ENCODE measurements at regions not wholly inside any gene's neighbourhood (a gene's known extent, or its start where the extent isn't known, plus 50 kb on each side); places are given as distances from the start of the nearest gene placed in this dataset.

DNA sequence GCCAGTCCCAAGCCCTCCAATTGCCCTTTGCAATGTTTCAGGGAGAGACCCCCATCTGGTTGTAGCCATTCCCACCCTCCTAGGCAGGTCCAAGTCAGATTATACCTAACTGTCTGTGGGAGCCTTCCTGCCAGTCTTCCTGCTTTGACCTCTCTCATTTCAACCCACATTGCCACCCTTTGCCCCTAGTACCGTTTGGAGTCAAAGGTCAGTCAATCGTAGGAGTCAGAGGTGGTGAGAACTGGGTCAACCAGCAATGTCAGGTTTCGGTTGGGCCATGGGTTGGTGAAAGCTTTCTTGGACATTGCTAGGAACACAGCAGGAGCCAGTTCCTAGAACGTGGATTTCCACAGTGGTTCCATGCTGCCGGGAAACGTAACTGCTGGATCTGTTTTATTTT, 269.4 kb upstream of the GHITM start:
- H3K79me2 ChIP-seq (ENCODE audit: insufficient read depth, low read length): no peaks in the 10 kb centered on the region
- no peak overlapping the region for H2AFZ ChIP-seq (ENCODE audit: low read length)
- no peak overlapping the region for H3K4me3 ChIP-seq (ENCODE audit: low read depth, low read length, poor library complexity, severe bottlenecking)
- no peaks in the 10 kb centered on the region for H4K20me1 ChIP-seq (ENCODE audit: insufficient read depth, low read length)
- H3K27me3 ChIP-seq (ENCODE audit: insufficient read depth, low read length): no peaks in the 10 kb centered on the region
- no peak overlapping the region for H3K9ac ChIP-seq (ENCODE audit: low read length)
- TF ChIP-seq EZH2 (IDR thresholded peaks at IDR 0.05; ENCODE audit: borderline replicate concordance, low read length): no peak
- TF ChIP-seq, protein P1, sequence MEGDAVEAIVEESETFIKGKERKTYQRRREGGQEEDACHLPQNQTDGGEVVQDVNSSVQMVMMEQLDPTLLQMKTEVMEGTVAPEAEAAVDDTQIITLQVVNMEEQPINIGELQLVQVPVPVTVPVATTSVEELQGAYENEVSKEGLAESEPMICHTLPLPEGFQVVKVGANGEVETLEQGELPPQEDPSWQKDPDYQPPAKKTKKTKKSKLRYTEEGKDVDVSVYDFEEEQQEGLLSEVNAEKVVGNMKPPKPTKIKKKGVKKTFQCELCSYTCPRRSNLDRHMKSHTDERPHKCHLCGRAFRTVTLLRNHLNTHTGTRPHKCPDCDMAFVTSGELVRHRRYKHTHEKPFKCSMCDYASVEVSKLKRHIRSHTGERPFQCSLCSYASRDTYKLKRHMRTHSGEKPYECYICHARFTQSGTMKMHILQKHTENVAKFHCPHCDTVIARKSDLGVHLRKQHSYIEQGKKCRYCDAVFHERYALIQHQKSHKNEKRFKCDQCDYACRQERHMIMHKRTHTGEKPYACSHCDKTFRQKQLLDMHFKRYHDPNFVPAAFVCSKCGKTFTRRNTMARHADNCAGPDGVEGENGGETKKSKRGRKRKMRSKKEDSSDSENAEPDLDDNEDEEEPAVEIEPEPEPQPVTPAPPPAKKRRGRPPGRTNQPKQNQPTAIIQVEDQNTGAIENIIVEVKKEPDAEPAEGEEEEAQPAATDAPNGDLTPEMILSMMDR (IDR thresholded peaks at IDR 0.05; ENCODE audit: low read length): no peak
- H3K4me2 ChIP-seq (ENCODE audit: low read length): no peak overlapping the region
- H3K9me3 ChIP-seq (ENCODE audit: low read length): no peaks in the 10 kb centered on the region
- no peaks in the 10 kb centered on the region for H3F3A ChIP-seq (ENCODE audit: insufficient read depth, low read length)
- no peaks in the 10 kb centered on the region for H3K36me3 ChIP-seq (ENCODE audit: insufficient read depth, low read length)
- H3K27ac ChIP-seq (ENCODE audit: low read depth, low read length, poor library complexity, severe bottlenecking): no peak overlapping the region
- H3K9me2 ChIP-seq (ENCODE audit: low read depth, low read length): no peaks in the 10 kb centered on the region
- H3K4me1 ChIP-seq (ENCODE audit: insufficient read depth, low read length, severe bottlenecking): no peaks in the 10 kb centered on the region

DNA sequence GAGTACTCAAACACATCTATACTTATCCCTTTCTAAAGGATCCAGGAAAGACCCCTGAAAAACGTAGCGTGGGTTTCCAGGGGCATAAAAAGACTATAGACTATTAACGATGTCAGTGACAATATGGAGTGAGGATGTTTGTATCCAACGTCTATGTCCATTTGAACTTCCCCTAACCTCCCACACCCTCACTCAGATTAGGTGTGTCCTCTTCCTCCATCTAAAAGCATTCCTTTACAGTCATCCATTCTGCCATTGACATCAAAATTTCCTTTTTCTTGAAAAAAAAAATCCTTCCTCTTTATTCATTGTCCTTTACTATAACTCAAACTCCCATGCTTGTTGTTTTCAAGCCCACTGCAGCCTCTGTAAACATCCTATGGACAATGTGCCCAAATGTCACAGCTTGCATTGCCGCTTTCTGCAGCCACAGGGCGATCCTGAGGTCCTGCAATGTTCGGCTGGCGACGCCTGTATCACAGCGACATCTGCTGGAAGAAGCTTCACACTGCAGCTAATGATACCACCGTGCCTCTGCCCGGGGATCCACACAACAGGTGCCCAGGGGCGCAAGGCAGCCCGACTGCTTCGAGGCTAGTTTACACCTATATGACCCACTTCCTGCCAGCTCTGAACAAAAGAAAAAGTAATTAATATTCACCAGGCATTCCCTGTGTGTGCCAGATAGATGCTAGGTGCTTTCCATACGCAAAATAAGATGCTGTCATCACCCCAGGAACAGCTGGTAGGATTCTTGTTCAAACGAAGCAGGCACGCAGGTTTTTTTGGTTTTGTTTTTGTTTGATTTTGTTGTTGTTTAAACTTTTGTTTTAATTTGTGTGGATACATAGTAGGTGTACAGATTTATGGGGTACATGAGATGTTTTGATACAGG, 267.9 kb upstream of the GHITM start:
- Histone ChIP-seq H3K36me3 (ENCODE audit: insufficient read depth, low read length) (no peaks in the 10 kb centered on the region), H4K20me1 (ENCODE audit: insufficient read depth, low read length) (no peaks in the 10 kb centered on the region), H3K4me1 (ENCODE audit: insufficient read depth, low read length, severe bottlenecking) (no peaks in the 10 kb centered on the region), H2AFZ (ENCODE audit: low read length) (no peak overlapping the region), H3K9me3 (ENCODE audit: low read length) (no peaks in the 10 kb centered on the region), H3K27ac (ENCODE audit: low read depth, low read length, poor library complexity, severe bottlenecking) (no peak overlapping the region), H3K4me2 (ENCODE audit: low read length) (no peak overlapping the region), H3K79me2 (ENCODE audit: insufficient read depth, low read length) (no peaks in the 10 kb centered on the region), H3F3A (ENCODE audit: insufficient read depth, low read length) (no peaks in the 10 kb centered on the region), H3K9me2 (ENCODE audit: low read depth, low read length) (no peaks in the 10 kb centered on the region), H3K4me3 (ENCODE audit: low read depth, low read length, poor library complexity, severe bottlenecking) (no peak overlapping the region), H3K27me3 (ENCODE audit: insufficient read depth, low read length) (no peaks in the 10 kb centered on the region), H3K9ac (ENCODE audit: low read length) (no peak overlapping the region)
- TF ChIP-seq, protein P1 (IDR thresholded peaks at IDR 0.05; ENCODE audit: low read length): peak; percentile 87
- TF ChIP-seq EZH2 (IDR thresholded peaks at IDR 0.05; ENCODE audit: borderline replicate concordance, low read length): no peak

DNA sequence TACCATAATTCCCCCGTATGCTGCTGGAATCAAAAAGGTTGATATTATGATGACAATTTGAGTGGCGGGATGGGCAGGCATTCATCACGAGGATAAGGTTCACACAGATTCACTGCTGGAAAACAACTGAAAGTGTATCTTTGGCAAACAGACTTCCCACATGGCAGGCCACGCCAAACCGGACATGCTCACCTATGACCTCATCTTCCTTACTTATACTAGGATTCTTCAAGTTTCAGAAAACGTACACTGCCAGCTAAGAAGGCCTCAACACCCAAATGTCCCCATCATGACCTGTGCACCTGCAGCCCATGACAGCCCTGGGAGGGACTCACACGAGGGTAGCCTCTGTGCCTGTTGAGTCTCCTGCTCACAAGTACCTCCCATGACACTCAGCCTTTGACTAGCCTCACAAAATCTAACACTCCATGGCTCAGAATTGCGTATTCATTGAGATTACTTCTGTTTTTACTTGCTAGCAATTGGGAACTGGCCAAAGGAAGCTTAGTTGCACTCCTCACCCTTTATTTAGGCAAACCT, 259.0 kb upstream of the GHITM start:
- Histone ChIP-seq H4K20me1 (ENCODE audit: insufficient read depth, low read length) (no peaks in the 10 kb centered on the region), H3K36me3 (ENCODE audit: insufficient read depth, low read length) (no peaks in the 10 kb centered on the region), H3F3A (ENCODE audit: insufficient read depth, low read length) (no peaks in the 10 kb centered on the region), H3K27ac (ENCODE audit: low read depth, low read length, poor library complexity, severe bottlenecking) (no peak overlapping the region), H3K9me3 (ENCODE audit: low read length) (no peaks in the 10 kb centered on the region), H3K27me3 (ENCODE audit: insufficient read depth, low read length) (no peaks in the 10 kb centered on the region), H3K4me1 (ENCODE audit: insufficient read depth, low read length, severe bottlenecking) (no peaks in the 10 kb centered on the region), H3K9me2 (ENCODE audit: low read depth, low read length) (no peaks in the 10 kb centered on the region), H3K9ac (ENCODE audit: low read length) (no peak overlapping the region), H3K79me2 (ENCODE audit: insufficient read depth, low read length) (no peaks in the 10 kb centered on the region), H2AFZ (ENCODE audit: low read length) (no peak overlapping the region), H3K4me3 (ENCODE audit: low read depth, low read length, poor library complexity, severe bottlenecking) (no peak overlapping the region), H3K4me2 (ENCODE audit: low read length) (no peak overlapping the region)
- TF ChIP-seq, protein P1 (IDR thresholded peaks at IDR 0.05; ENCODE audit: low read length): no peak
- TF ChIP-seq EZH2 (IDR thresholded peaks at IDR 0.05; ENCODE audit: borderline replicate concordance, low read length): no peak

All from OCI-LY1 (cell line).